Colonic mucosa (tissue), 4 donors: ENCODE measurements at regions not wholly inside any gene's neighbourhood (a gene's known extent, or its start where the extent isn't known, plus 50 kb on each side); places are given as distances from the start of the nearest gene placed in this dataset.
A peak's percentile ranks its signal among the peaks of the same experiment; 100 is the strongest.

Experiments
- DNase-seq: peaks from one replicate; pipeline ENCODE4 v3.0.0-alpha.2; 2020
- H3K27ac ChIP-seq: fragments of 200-600 bp; one replicate; pipeline ENCODE4 v1.8.0; 2021
- H3K27me3 ChIP-seq: fragments of 200-600 bp; one replicate; pipeline ENCODE4 v1.8.0; 2021
- H3K36me3 ChIP-seq: fragments of 200-600 bp; one replicate; pipeline ENCODE4 v1.8.0; 2021
- H3K4me1 ChIP-seq: fragments of 200-600 bp; one replicate; pipeline ENCODE4 v1.8.0; 2021; ENCODE audit warnings: mild to moderate bottlenecking
- H3K4me3 ChIP-seq: fragments of 200-600 bp; one replicate; pipeline ENCODE4 v1.8.0; 2021
- H3K9ac ChIP-seq, 2 donors: one replicate each; pipeline ENCODE4 v1.7.0; 2013; ENCODE audit warnings: control low read depth in 2 of 2, low read depth in 2 of 2, low read length in 2 of 2
- H3K9me3 ChIP-seq: fragments of 200-600 bp; one replicate; pipeline ENCODE4 v1.8.0; 2021
- intact Hi-C: fragments of 100-400 bp; cut with DNase I; formaldehyde crosslinking; loops from one replicate; pipeline ENCODE4 v1.14.1; 2022
- TF ChIP-seq, protein P1 (sequence below): fragments of 200-600 bp; IDR thresholded peaks from one replicate; pipeline ENCODE4 v1.8.0; 2022; ENCODE audit warnings: antibody characterized with exemption, mild to moderate bottlenecking
- donor health status: healthy.
- donor health status: DM: no; HTN: no; CAD: no.
- donor health status: DM: no; HTN: no; CAD: no.

DNA sequence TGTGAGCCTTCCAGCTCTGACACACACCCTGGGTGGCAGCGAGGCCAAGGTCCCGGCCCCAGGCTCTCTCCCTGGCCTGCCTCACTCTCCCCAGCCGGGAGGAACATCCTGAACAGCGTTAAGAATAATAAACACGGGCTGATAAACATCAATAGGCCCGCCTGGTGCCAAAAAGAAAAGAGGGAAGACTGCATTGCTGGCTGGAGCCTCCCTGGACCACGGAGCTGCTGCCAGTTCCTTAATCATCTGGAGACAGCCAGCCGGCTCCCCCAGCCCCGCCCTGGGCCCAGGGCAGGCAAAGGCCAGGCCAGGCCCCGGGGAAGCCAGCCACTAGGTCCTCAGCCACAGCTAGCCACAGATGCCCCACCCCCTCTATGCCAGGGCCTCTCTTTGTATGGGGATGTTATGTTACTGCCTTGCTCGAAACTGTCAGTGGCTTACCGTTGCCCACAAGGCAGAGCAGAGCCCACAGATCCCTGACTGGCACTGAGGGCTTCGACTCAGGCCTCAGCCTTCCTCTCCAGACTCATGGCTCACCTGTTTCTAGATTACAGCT lies 293.7 kb downstream of the DYSF start:
- H3K4me3 ChIP-seq, result no peak overlapping the region
- no peaks in the 10 kb centered on the region for H3K36me3 ChIP-seq
- no peaks in the 10 kb centered on the region for H3K9me3 ChIP-seq
- no peak overlapping the region for H3K9ac ChIP-seq
- intact Hi-C loops, result no loop called here
- peak; percentile 49 for DNase-seq
- TF ChIP-seq, protein P1, sequence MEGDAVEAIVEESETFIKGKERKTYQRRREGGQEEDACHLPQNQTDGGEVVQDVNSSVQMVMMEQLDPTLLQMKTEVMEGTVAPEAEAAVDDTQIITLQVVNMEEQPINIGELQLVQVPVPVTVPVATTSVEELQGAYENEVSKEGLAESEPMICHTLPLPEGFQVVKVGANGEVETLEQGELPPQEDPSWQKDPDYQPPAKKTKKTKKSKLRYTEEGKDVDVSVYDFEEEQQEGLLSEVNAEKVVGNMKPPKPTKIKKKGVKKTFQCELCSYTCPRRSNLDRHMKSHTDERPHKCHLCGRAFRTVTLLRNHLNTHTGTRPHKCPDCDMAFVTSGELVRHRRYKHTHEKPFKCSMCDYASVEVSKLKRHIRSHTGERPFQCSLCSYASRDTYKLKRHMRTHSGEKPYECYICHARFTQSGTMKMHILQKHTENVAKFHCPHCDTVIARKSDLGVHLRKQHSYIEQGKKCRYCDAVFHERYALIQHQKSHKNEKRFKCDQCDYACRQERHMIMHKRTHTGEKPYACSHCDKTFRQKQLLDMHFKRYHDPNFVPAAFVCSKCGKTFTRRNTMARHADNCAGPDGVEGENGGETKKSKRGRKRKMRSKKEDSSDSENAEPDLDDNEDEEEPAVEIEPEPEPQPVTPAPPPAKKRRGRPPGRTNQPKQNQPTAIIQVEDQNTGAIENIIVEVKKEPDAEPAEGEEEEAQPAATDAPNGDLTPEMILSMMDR, result no peak
- peak overlapping the region; percentile 27 for H3K27ac ChIP-seq
- no peaks in the 10 kb centered on the region for H3K27me3 ChIP-seq
- H3K4me1 ChIP-seq, result no peaks in the 10 kb centered on the region

DNA sequence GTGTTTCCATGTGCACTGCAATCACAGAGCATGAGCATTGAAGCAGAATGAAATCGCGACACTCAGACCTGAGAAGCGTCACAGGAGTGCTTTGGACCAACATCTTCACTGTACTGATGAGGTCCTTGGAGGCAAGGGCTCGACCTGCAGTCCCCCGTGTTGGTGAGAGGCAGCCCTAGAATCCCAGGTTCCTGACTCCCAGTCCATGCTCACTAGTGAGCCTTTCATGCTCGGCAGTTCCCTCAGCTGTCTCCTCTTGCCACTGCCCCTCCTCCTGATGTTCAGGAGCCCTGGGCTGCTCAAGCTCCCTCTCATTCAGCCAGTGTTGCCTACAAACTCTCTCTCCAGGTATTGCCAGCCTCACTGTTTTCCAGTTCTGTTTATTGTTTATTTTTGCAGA lies 291.4 kb downstream of the DYSF start:
- intact Hi-C loops, result no loop called here
- DNase-seq, result no peak

DNA sequence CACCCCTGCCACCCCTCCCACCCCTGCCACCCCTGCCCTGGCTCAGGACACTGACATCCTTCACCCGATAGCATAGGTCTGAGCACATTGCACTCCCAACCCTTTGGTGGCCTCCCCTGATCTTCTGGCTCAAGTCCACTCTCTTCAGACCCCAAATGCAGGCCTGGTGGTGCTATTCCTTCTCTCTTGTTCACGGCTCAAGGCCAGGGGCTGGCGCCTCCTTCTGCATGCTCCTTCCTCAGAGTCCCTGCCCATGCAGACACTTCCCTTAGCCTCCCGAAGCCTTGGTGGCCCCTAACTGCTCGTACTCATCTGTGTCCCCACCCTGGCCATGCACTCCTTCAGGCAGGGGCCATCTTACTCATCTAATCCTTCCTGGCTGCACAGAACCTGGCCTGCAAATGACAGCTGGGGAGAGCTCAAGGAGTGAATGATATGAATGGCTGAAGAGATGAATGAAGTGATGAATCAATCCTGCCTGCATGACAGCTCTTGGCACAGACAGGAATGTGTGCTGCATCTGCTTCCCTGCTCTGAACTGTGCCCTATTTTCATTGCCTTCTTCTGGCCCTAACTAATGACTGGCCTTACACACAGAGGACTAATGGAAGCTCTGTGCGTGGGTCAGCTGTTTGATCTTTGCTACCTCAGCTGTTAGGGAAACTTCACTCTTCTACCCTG lies 290.8 kb downstream of the DYSF start:
- intact Hi-C loops, result no loop called here
- no peak overlapping the region for H3K4me3 ChIP-seq
- H3K9me3 ChIP-seq, result no peaks in the 10 kb centered on the region
- no peaks in the 10 kb centered on the region for H3K36me3 ChIP-seq
- no peaks in the 10 kb centered on the region for H3K27me3 ChIP-seq
- no peak overlapping the region for H3K27ac ChIP-seq
- H3K4me1 ChIP-seq, result no peaks in the 10 kb centered on the region
- TF ChIP-seq, protein P1, result no peak
- DNase-seq, result no peak
- no peak overlapping the region for H3K9ac ChIP-seq

More for the DNA sequence above, 291.4 kb downstream of the DYSF start:
- Histone ChIP-seq H3K4me1 (no peaks in the 10 kb centered on the region), H3K27ac (no peak overlapping the region), H3K27me3 (no peaks in the 10 kb centered on the region), H3K9ac (no peak overlapping the region), H3K36me3 (no peaks in the 10 kb centered on the region), H3K4me3 (no peak overlapping the region), H3K9me3 (no peaks in the 10 kb centered on the region)
- TF ChIP-seq, protein P1, result no peak

DNA sequence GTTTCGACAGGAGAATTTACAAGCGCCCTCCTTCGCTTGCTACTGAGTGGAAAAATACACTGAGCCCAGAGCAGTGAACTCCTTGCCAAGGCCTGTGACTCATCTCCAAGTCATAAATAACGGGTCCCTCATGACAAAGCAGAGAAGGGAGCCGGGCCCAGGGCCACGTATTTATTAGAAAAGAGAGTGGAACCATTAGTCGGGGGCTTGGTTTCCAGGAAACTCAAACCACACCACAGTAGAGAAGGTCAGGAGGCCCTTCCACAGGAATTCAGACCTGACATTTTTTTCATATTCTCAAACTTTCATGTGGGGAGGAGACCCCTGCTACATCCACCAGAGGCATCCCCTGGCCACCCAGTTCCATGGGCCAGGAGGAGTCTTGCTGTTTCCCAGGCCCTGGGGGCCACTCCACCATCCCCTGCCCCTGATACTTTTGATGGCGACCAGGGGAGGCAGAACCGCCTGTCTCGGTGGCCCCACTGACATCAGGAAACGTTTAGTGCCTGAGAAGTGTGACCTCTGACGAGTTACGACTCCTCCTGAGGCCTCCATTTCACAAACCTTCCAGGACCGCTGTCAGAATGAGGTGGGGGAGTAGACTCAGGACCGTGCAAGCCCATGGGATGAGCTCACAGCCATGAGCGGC lies 289.7 kb downstream of the DYSF start:
- TF ChIP-seq, protein P1, result no peak
- intact Hi-C loops, result no loop called here
- Histone ChIP-seq H3K4me3 (no peak overlapping the region), H3K4me1 (no peaks in the 10 kb centered on the region), H3K9ac (no peak overlapping the region), H3K36me3 (no peaks in the 10 kb centered on the region), H3K27me3 (no peaks in the 10 kb centered on the region), H3K27ac (no peak overlapping the region), H3K9me3 (no peaks in the 10 kb centered on the region)
- DNase-seq, result peak; percentile 57

DNA sequence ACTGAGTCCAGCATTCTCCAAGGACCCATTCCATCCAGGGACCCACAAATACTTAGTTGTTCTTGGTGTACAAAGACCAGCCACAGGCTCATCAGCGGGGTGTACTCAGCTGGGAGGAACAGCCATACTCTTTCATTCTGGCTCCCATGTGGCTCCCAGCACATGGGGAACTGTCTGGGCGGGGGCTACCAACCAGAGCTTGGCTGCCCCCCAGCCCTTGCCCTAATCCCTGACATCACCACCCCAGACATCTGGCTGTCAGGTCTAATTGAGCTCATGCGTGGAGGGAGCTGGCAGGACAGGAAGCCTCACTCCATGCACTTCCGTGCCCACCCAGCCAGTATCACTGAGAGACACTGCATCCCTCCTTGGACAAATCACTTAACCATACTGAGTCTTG lies 283.6 kb downstream of the DYSF start:
- Histone ChIP-seq H3K9ac (no peak overlapping the region), H3K4me1 (no peaks in the 10 kb centered on the region), H3K27me3 (no peaks in the 10 kb centered on the region), H3K9me3 (no peaks in the 10 kb centered on the region), H3K4me3 (no peak overlapping the region), H3K27ac (no peak overlapping the region), H3K36me3 (no peaks in the 10 kb centered on the region)
- intact Hi-C loops, result no loop called here
- TF ChIP-seq, protein P1, result no peak
- no peak for DNase-seq
